ENCODE measurements at regions not wholly inside any gene's neighbourhood (a gene's known extent, or its start where the extent isn't known, plus 50 kb on each side); places are given as distances from the start of the nearest gene placed in this dataset.

DNA sequence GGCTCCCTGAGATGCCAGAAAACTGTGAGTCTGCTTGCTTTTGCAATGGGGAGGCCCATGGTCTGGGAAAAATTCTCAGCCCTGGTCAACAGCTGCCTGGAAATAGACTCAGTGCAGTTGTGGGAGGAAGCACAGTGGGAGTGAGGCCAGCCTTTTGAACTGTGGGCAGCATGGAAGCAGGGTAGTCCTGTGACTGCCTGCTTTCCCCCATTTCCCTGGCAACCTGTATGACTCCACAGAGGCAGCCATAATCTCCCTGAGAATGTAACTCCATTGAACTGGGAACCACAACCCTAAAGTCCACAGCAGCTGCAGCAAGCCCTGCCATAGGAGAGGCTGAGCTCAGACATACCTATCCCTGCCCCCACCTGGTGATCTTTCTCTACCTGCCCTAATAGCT is 494.6 kb upstream of the FAT3 start:
- in situ Hi-C loops (cut with MboI; ENCODE audit: low sequenced_read_pairs) = no loop called here
- Histone ChIP-seq H2BK5ac (ENCODE audit: low read depth, low read length, poor library complexity, severe bottlenecking) (no peak overlapping the region), H3K14ac (replicated peaks; ENCODE audit: low read depth, low read length) (no peak overlapping the region), H2AFZ (replicated peaks; ENCODE audit: low read length, poor library complexity) (no peak overlapping the region), H3K79me1 (ENCODE audit: low read depth in 1 of 2, low read length in 2 of 2) (no peaks in the 10 kb centered on the region), H3K36me3 (ENCODE audit: control insufficient read depth, insufficient read depth, low read length) (no peaks in the 10 kb centered on the region), H2AK9ac (replicated peaks; ENCODE audit: low read depth, low read length, poor library complexity) (no peak overlapping the region), H3K4ac (ENCODE audit: low read depth, low read length) (no peak overlapping the region), H4K91ac (ENCODE audit: insufficient read depth, low read depth, low read length) (no peak overlapping the region), H3K4me2 (ENCODE audit: low read depth, low read length) (no peak overlapping the region), H3K9me1 (ENCODE audit: insufficient read depth, low read length) (no peaks in the 10 kb centered on the region), H3K9me3 (ENCODE audit: control insufficient read depth, insufficient read depth, low read length) (peaks cover 5% of the 10 kb centered on the region), H3K4me1 (ENCODE audit: control insufficient read depth, insufficient read depth, low read length) (no peaks in the 10 kb centered on the region), H2BK20ac (ENCODE audit: low read depth, low read length) (no peak overlapping the region), H2BK15ac (ENCODE audit: low read depth, low read length) (no peak overlapping the region), H3K27me3 (ENCODE audit: control insufficient read depth, insufficient read depth, low read length) (no peaks in the 10 kb centered on the region), H2AK5ac (ENCODE audit: low read depth, low read length) (no peak overlapping the region), H3K4me3 (ENCODE audit: insufficient read depth, low read depth, low read length) (no peak overlapping the region), H4K8ac (ENCODE audit: low read depth in 2 of 2, low read length in 2 of 2) (no peak overlapping the region), H3K18ac (ENCODE audit: low read depth, low read length) (no peak overlapping the region), H4K20me1 (ENCODE audit: insufficient read depth, low read length) (no peaks in the 10 kb centered on the region), H3K23ac (ENCODE audit: low read depth, low read length) (no peak overlapping the region), H2BK120ac (ENCODE audit: low read depth, low read length) (no peak overlapping the region), H3K56ac (ENCODE audit: extremely low read depth, insufficient read depth, low read length) (no peak overlapping the region), H4K5ac (ENCODE audit: low read depth, low read length) (no peak overlapping the region), H3K27ac (ENCODE audit: insufficient read depth, low read length) (no peak overlapping the region), H3K9ac (ENCODE audit: low read depth, low read length) (no peak overlapping the region)
- intact Hi-C loops (cut with micrococcal nuclease) = no loop called here
- dilution Hi-C loops (cut with HindIII; ENCODE audit: low sequenced_read_pairs, unreplicated experiment) = no loop called here
- ChIA-PET POLR2A (ENCODE audit: unreplicated experiment) (no interaction called here), CTCF (no interaction called here)
- TF ChIP-seq CEBPB (IDR thresholded peaks at IDR 0.05; ENCODE audit: low read depth, low read length) = no peak
- TF ChIP-seq CHD1 (IDR thresholded peaks at IDR 0.05; ENCODE audit: low read depth, low read length) = no peak
- TF ChIP-seq FOS (IDR thresholded peaks at IDR 0.05; ENCODE audit: low read depth, low read length) = no peak
- TF ChIP-seq RCOR1 (IDR thresholded peaks at IDR 0.05; ENCODE audit: insufficient replicate concordance, low read length) = no peak
- no peak for TF ChIP-seq MAFK (IDR thresholded peaks at IDR 0.05; ENCODE audit: low read depth, low read length)
- no peak for TF ChIP-seq BHLHE40 (IDR thresholded peaks at IDR 0.05; ENCODE audit: low read depth, low read length)
- no peak for TF ChIP-seq POLR2A (IDR thresholded peaks at IDR 0.05; ENCODE audit: low read depth, low read length)
- TF ChIP-seq SMC3 (IDR thresholded peaks at IDR 0.05; ENCODE audit: low read depth, low read length) = no peak
- TF ChIP-seq MAZ (IDR thresholded peaks at IDR 0.05; ENCODE audit: borderline replicate concordance, low read depth, low read length) = no peak
- TF ChIP-seq RAD21 (IDR thresholded peaks at IDR 0.05; ENCODE audit: low read length) = no peak
- TF ChIP-seq, protein P1, sequence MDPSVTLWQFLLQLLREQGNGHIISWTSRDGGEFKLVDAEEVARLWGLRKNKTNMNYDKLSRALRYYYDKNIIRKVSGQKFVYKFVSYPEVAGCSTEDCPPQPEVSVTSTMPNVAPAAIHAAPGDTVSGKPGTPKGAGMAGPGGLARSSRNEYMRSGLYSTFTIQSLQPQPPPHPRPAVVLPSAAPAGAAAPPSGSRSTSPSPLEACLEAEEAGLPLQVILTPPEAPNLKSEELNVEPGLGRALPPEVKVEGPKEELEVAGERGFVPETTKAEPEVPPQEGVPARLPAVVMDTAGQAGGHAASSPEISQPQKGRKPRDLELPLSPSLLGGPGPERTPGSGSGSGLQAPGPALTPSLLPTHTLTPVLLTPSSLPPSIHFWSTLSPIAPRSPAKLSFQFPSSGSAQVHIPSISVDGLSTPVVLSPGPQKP (IDR thresholded peaks at IDR 0.05; ENCODE audit: borderline replicate concordance, low read depth, low read length) = no peak
- no peak for TF ChIP-seq RFX5 (IDR thresholded peaks at IDR 0.05; ENCODE audit: low read depth, low read length)
- TF ChIP-seq, protein P2, sequence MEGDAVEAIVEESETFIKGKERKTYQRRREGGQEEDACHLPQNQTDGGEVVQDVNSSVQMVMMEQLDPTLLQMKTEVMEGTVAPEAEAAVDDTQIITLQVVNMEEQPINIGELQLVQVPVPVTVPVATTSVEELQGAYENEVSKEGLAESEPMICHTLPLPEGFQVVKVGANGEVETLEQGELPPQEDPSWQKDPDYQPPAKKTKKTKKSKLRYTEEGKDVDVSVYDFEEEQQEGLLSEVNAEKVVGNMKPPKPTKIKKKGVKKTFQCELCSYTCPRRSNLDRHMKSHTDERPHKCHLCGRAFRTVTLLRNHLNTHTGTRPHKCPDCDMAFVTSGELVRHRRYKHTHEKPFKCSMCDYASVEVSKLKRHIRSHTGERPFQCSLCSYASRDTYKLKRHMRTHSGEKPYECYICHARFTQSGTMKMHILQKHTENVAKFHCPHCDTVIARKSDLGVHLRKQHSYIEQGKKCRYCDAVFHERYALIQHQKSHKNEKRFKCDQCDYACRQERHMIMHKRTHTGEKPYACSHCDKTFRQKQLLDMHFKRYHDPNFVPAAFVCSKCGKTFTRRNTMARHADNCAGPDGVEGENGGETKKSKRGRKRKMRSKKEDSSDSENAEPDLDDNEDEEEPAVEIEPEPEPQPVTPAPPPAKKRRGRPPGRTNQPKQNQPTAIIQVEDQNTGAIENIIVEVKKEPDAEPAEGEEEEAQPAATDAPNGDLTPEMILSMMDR (conservative IDR thresholded peaks at IDR 0.05; ENCODE audit: low read depth, low read length) = no peak
- BruUV-seq (replicated peaks) = no TSS peak
- ATAC-seq (ENCODE audit: low read depth) (no peak), DNase-seq (no peak)

Measured in IMR-90 (cell line).